Amygdala (tissue), 56 donors: ENCODE measurements at regions not wholly inside any gene's neighbourhood (a gene's known extent, or its start where the extent isn't known, plus 50 kb on each side); places are given as distances from the start of the nearest gene placed in this dataset.

Source experiments
- DNase-seq, 56 donors: peaks; one replicate each; lab custom pipeline; 2025; lab: John Stamatoyannopoulos, UW

GRCh38 chr21:25385341-25385740, 221.9 kb downstream of the MRPL39 start:
- DNase-seq = no peak

- DNase-seq = no peak
These were observed 222.5 kb downstream of the MRPL39 start for GRCh38 chr21:25384782-25385181.

- no peak for DNase-seq
These were observed 223.7 kb downstream of the MRPL39 start for GRCh38 chr21:25383545-25383944.

GRCh38 chr21:25381936-25382452, 225.3 kb downstream of the MRPL39 start:
- no peak for DNase-seq

GRCh38 chr21:25375675-25376074, 231.6 kb downstream of the MRPL39 start:
- no peak for DNase-seq

GRCh38 chr21:25373126-25374082, 233.9 kb downstream of the MRPL39 start:
- no peak for DNase-seq

GRCh38 chr21:25371841-25372425, 235.3 kb downstream of the MRPL39 start:
- no peak for DNase-seq

GRCh38 chr21:25370311-25370744, 237.0 kb downstream of the MRPL39 start:
- DNase-seq = no peak

GRCh38 chr21:25369524-25370300, 237.6 kb downstream of the MRPL39 start:
- DNase-seq = no peak

GRCh38 chr21:25368531-25368930, 238.8 kb downstream of the MRPL39 start:
- DNase-seq = no peak

GRCh38 chr21:25366116-25366515, 241.2 kb downstream of the MRPL39 start:
- DNase-seq = no peak

GRCh38 chr21:25362375-25363267, 244.7 kb downstream of the MRPL39 start:
- no peak for DNase-seq

GRCh38 chr21:25361765-25362164, 245.5 kb downstream of the MRPL39 start:
- DNase-seq = no peak

- no peak for DNase-seq
These were observed 246.2 kb downstream of the MRPL39 start for GRCh38 chr21:25361097-25361496.

- no peak for DNase-seq
These were observed 246.7 kb downstream of the MRPL39 start for GRCh38 chr21:25360593-25360992.

- DNase-seq = no peak
These were observed 247.6 kb downstream of the MRPL39 start for GRCh38 chr21:25359724-25360123.

- DNase-seq = peak in 1 of 56 donors; percentile 4
These were observed 257.2 kb downstream of the MRPL39 start for GRCh38 chr21:25350056-25350455.

GRCh38 chr21:25343774-25344545, 263.3 kb downstream of the MRPL39 start:
- no peak for DNase-seq

GRCh38 chr21:25342816-25343215, 264.5 kb downstream of the MRPL39 start:
- DNase-seq = no peak
